NOMO-1 treated with dmso at 0.1 percent for 144 hours (cell line): ENCODE measurements at regions not wholly inside any gene's neighbourhood (a gene's known extent, or its start where the extent isn't known, plus 50 kb on each side); places are given as distances from the start of the nearest gene placed in this dataset.
A peak's percentile ranks its signal among the peaks of the same experiment; 100 is the strongest.

Source experiments
- DNase-seq: peaks from one replicate; lab custom pipeline; 2025; ENCODE audit not compliant: unreplicated experiment; lab: John Stamatoyannopoulos, UW

- DNase-seq: no peak
Measured at GRCh38 chr1:238596703-238597102, 706.0 kb upstream of the ZP4 start.

GRCh38 chr1:238592621-238593020, 701.9 kb upstream of the ZP4 start:
- DNase-seq: no peak

GRCh38 chr1:238589843-238590435, 699.2 kb upstream of the ZP4 start:
- DNase-seq: no peak

GRCh38 chr1:238582816-238583215, 692.1 kb upstream of the ZP4 start:
- no peak for DNase-seq

GRCh38 chr1:238581332-238581731, 690.6 kb upstream of the ZP4 start:
- no peak for DNase-seq

- peak; percentile 70 for DNase-seq
Measured at GRCh38 chr1:238568735-238569134, 678.0 kb upstream of the ZP4 start.

- DNase-seq: no peak
Measured at GRCh38 chr1:238562341-238562740, 671.6 kb upstream of the ZP4 start.

GRCh38 chr1:238558746-238559145, 668.0 kb upstream of the ZP4 start:
- no peak for DNase-seq

- no peak for DNase-seq
Measured at GRCh38 chr1:238558156-238558555, 667.4 kb upstream of the ZP4 start.

- DNase-seq: no peak
Measured at GRCh38 chr1:238552271-238552670, 661.5 kb upstream of the ZP4 start.

- no peak for DNase-seq
Measured at GRCh38 chr1:238549137-238549536, 658.4 kb upstream of the ZP4 start.

- no peak for DNase-seq
Measured at GRCh38 chr1:238546118-238546517, 655.4 kb upstream of the ZP4 start.

- no peak for DNase-seq
Measured at GRCh38 chr1:238537641-238538040, 646.9 kb upstream of the ZP4 start.

GRCh38 chr1:238530209-238530851, 639.6 kb upstream of the ZP4 start:
- no peak for DNase-seq

GRCh38 chr1:238517711-238518110, 627.0 kb upstream of the ZP4 start:
- DNase-seq: no peak

- DNase-seq: no peak
Measured at GRCh38 chr1:238501290-238501689, 610.6 kb upstream of the ZP4 start.

GRCh38 chr1:238499021-238499420, 608.3 kb upstream of the ZP4 start:
- no peak for DNase-seq

- no peak for DNase-seq
Measured at GRCh38 chr1:238492271-238492670, 601.5 kb upstream of the ZP4 start.

GRCh38 chr1:238491265-238491664, 600.5 kb upstream of the ZP4 start:
- DNase-seq: no peak

GRCh38 chr1:238489006-238489405, 598.3 kb upstream of the ZP4 start:
- no peak for DNase-seq

- DNase-seq: no peak
Measured at GRCh38 chr1:238488401-238488800, 597.7 kb upstream of the ZP4 start.

GRCh38 chr1:238487931-238488330, 597.2 kb upstream of the ZP4 start:
- DNase-seq: no peak

GRCh38 chr1:238485912-238486209, 595.1 kb upstream of the ZP4 start:
- DNase-seq: no peak
